HG03558 (cell line): ENCODE measurements at regions not wholly inside any gene's neighbourhood (a gene's known extent, or its start where the extent isn't known, plus 50 kb on each side); places are given as distances from the start of the nearest gene placed in this dataset.

Source experiments
- ATAC-seq: cut with Tn5 transposase; IDR thresholded peaks from one replicate; pipeline ENCODE4 v1.9.1; 2021; ENCODE audit warnings: moderate number of reproducible peaks; ENCODE audit not compliant: unreplicated experiment; ENCODE audit errors: extremely low read depth

- no peak for ATAC-seq
These were observed 163.8 kb upstream of the KCNK2 start for GRCh38 chr1:214918745-214919144.

- ATAC-seq: no peak
These were observed 162.2 kb upstream of the KCNK2 start for GRCh38 chr1:214920337-214920736.

GRCh38 chr1:214923278-214923915 lies 159.1 kb upstream of the KCNK2 start:
- no peak for ATAC-seq

- no peak for ATAC-seq
These were observed 154.7 kb upstream of the KCNK2 start for GRCh38 chr1:214927796-214928195.

- ATAC-seq: no peak
These were observed 154.0 kb upstream of the KCNK2 start for GRCh38 chr1:214928574-214928973.

GRCh38 chr1:214933375-214933774 lies 149.2 kb upstream of the KCNK2 start:
- no peak for ATAC-seq

GRCh38 chr1:214934045-214934444 lies 148.5 kb upstream of the KCNK2 start:
- ATAC-seq: no peak

- ATAC-seq: no peak
These were observed 147.3 kb upstream of the KCNK2 start for GRCh38 chr1:214935258-214935657.

- no peak for ATAC-seq
These were observed 143.4 kb upstream of the KCNK2 start for GRCh38 chr1:214939180-214939579.

- ATAC-seq: no peak
These were observed 141.5 kb upstream of the KCNK2 start for GRCh38 chr1:214941061-214941460.

GRCh38 chr1:214943054-214943453 lies 139.5 kb upstream of the KCNK2 start:
- ATAC-seq: no peak

- ATAC-seq: no peak
These were observed 135.9 kb upstream of the KCNK2 start for GRCh38 chr1:214946615-214947014.

- ATAC-seq: no peak
These were observed 129.9 kb upstream of the KCNK2 start for GRCh38 chr1:214952648-214953047.

GRCh38 chr1:214953901-214954616 lies 128.5 kb upstream of the KCNK2 start:
- no peak for ATAC-seq

- ATAC-seq: no peak
These were observed 128.0 kb upstream of the KCNK2 start for GRCh38 chr1:214954617-214954949.

- no peak for ATAC-seq
These were observed 125.0 kb upstream of the KCNK2 start for GRCh38 chr1:214957330-214958137.

GRCh38 chr1:214958486-214958885 lies 124.1 kb upstream of the KCNK2 start:
- ATAC-seq: no peak

- ATAC-seq: no peak
These were observed 116.2 kb upstream of the KCNK2 start for GRCh38 chr1:214966346-214966745.

- ATAC-seq: no peak
These were observed 114.5 kb upstream of the KCNK2 start for GRCh38 chr1:214967865-214968575.

GRCh38 chr1:214970016-214970415 lies 112.5 kb upstream of the KCNK2 start:
- no peak for ATAC-seq

- no peak for ATAC-seq
These were observed 111.5 kb upstream of the KCNK2 start for GRCh38 chr1:214971071-214971470.
